ENCODE measurements at regions not wholly inside any gene's neighbourhood (a gene's known extent, or its start where the extent isn't known, plus 50 kb on each side); places are given as distances from the start of the nearest gene placed in this dataset.

DNA sequence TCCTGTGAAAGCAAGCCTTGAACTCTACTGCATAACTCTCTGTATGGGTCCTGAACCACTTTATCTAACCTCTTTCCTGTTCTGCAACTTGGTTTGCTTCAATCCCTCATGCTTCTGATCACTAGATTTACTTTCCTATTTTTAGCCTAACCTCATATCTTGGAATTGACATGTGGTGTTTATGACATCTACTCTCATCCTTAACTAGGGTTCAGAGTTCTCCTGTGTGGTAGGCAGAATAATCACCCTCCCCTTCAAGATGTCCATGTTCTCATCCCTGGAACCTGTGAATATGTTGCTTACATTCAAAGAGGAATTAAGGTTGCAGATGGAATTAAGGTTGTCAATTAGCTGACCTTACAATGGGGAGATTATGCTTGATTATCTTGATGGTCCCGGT, 67.4 kb upstream of the STXBP6 start:
- H3K4me1 ChIP-seq (ENCODE audit: control insufficient read depth, insufficient read depth, low read length), result no peaks in the 10 kb centered on the region
- no peaks in the 10 kb centered on the region for H3K27me3 ChIP-seq (ENCODE audit: control insufficient read depth, insufficient read depth, low read length, poor library complexity, severe bottlenecking)
- H3K36me3 ChIP-seq (ENCODE audit: control insufficient read depth, insufficient read depth, low read length), result no peaks in the 10 kb centered on the region
- H3K4me3 ChIP-seq (ENCODE audit: insufficient read depth, low read depth, low read length), result no peak overlapping the region
- WGBS, 2 experiments, result 85 to 95% methylated on average over 1 of the region's 1 CpG
- no peak overlapping the region for H3K27ac ChIP-seq (ENCODE audit: insufficient read depth, low read depth, low read length, poor library complexity, severe bottlenecking)
- no peaks in the 10 kb centered on the region for H3K9me3 ChIP-seq (ENCODE audit: control insufficient read depth, low read length)

DNA sequence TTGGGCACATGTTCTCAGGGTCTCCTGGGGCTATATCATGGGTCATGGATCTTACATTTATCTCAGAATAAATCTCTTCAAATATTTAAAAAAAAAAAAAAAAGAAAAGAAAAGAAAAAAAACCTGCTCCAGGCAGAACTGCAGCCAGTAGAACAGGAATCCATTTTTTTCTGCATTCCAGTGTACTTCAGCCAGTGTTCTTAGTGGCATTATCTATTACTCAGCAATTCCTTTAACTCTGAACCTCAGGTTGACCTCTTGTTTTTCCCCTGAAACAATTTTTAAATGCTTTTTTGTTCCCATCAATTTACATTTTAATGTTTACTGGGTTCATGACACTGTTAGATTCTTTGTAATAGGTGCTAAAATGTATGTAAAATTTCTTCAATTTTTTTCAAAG, 66.7 kb upstream of the STXBP6 start:
- H3K4me3 ChIP-seq (ENCODE audit: insufficient read depth, low read depth, low read length), result no peak overlapping the region
- no peaks in the 10 kb centered on the region for H3K4me1 ChIP-seq (ENCODE audit: control insufficient read depth, insufficient read depth, low read length)
- no peaks in the 10 kb centered on the region for H3K27me3 ChIP-seq (ENCODE audit: control insufficient read depth, insufficient read depth, low read length, poor library complexity, severe bottlenecking)
- no peaks in the 10 kb centered on the region for H3K36me3 ChIP-seq (ENCODE audit: control insufficient read depth, insufficient read depth, low read length)
- H3K27ac ChIP-seq (ENCODE audit: insufficient read depth, low read depth, low read length, poor library complexity, severe bottlenecking), result no peak overlapping the region
- no peaks in the 10 kb centered on the region for H3K9me3 ChIP-seq (ENCODE audit: control insufficient read depth, low read length)

GRCh38 chr14:25113394-25113793, 63.4 kb upstream of the STXBP6 start:
- H3K9me3 ChIP-seq (ENCODE audit: control insufficient read depth, low read length), result no peaks in the 10 kb centered on the region
- H3K27ac ChIP-seq (ENCODE audit: insufficient read depth, low read depth, low read length, poor library complexity, severe bottlenecking), result no peak overlapping the region
- H3K36me3 ChIP-seq (ENCODE audit: control insufficient read depth, insufficient read depth, low read length), result no peaks in the 10 kb centered on the region
- no peak overlapping the region for H3K4me3 ChIP-seq (ENCODE audit: insufficient read depth, low read depth, low read length)
- no peaks in the 10 kb centered on the region for H3K27me3 ChIP-seq (ENCODE audit: control insufficient read depth, insufficient read depth, low read length, poor library complexity, severe bottlenecking)
- WGBS, 2 experiments, result 82 to 97% methylated on average over 1 of the region's 1 CpG
- H3K4me1 ChIP-seq (ENCODE audit: control insufficient read depth, insufficient read depth, low read length), result no peaks in the 10 kb centered on the region

GRCh38 chr14:25111061-25111601, 61.2 kb upstream of the STXBP6 start:
- 88 to 94% methylated on average over 2 of the region's 2 CpGs for WGBS, 2 experiments
- Histone ChIP-seq H3K27me3 (ENCODE audit: control insufficient read depth, insufficient read depth, low read length, poor library complexity, severe bottlenecking) (no peaks in the 10 kb centered on the region), H3K36me3 (ENCODE audit: control insufficient read depth, insufficient read depth, low read length) (no peaks in the 10 kb centered on the region), H3K27ac (ENCODE audit: insufficient read depth, low read depth, low read length, poor library complexity, severe bottlenecking) (no peak overlapping the region), H3K4me3 (ENCODE audit: insufficient read depth, low read depth, low read length) (no peak overlapping the region), H3K4me1 (ENCODE audit: control insufficient read depth, insufficient read depth, low read length) (no peaks in the 10 kb centered on the region), H3K9me3 (ENCODE audit: control insufficient read depth, low read length) (no peaks in the 10 kb centered on the region)

DNA sequence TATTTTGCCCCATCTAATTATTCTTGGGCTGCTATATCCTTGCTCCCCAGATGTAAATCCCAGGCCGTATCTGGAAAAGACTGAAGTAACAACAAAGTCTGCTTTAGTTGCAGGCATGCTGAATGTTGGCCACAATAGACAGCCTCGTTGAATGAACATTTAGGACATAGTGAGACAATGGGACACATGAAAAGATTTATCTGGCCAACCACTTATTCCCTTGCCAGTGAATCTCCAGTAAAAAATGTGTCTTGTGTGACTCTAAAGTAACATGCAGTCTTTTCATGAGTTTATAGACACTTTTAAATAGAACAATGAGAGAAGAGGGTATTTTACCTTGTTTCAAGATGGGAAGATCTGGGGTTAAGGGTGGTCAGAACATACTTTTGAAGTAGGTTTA, 60.2 kb upstream of the STXBP6 start:
- 85 to 91% methylated on average over 2 of the region's 2 CpGs for WGBS, 2 experiments
- Histone ChIP-seq H3K4me3 (ENCODE audit: insufficient read depth, low read depth, low read length) (no peak overlapping the region), H3K27ac (ENCODE audit: insufficient read depth, low read depth, low read length, poor library complexity, severe bottlenecking) (no peak overlapping the region), H3K9me3 (ENCODE audit: control insufficient read depth, low read length) (no peaks in the 10 kb centered on the region), H3K4me1 (ENCODE audit: control insufficient read depth, insufficient read depth, low read length) (no peaks in the 10 kb centered on the region), H3K27me3 (ENCODE audit: control insufficient read depth, insufficient read depth, low read length, poor library complexity, severe bottlenecking) (no peaks in the 10 kb centered on the region), H3K36me3 (ENCODE audit: control insufficient read depth, insufficient read depth, low read length) (no peaks in the 10 kb centered on the region)

GRCh38 chr14:25108959-25109358, 59.0 kb upstream of the STXBP6 start:
- 94 to 95% methylated on average over 2 of the region's 2 CpGs for WGBS, 2 experiments
- no peak overlapping the region for H3K27ac ChIP-seq (ENCODE audit: insufficient read depth, low read depth, low read length, poor library complexity, severe bottlenecking)

GRCh38 chr14:25108291-25108690, 58.3 kb upstream of the STXBP6 start:
- H3K36me3 ChIP-seq (ENCODE audit: control insufficient read depth, insufficient read depth, low read length), result no peaks in the 10 kb centered on the region
- WGBS, 2 experiments, result 92 to 96% methylated on average over 2 of the region's 2 CpGs
- H3K4me3 ChIP-seq (ENCODE audit: insufficient read depth, low read depth, low read length), result no peak overlapping the region
- no peaks in the 10 kb centered on the region for H3K9me3 ChIP-seq (ENCODE audit: control insufficient read depth, low read length)
- H3K4me1 ChIP-seq (ENCODE audit: control insufficient read depth, insufficient read depth, low read length), result no peaks in the 10 kb centered on the region
- no peak overlapping the region for H3K27ac ChIP-seq (ENCODE audit: insufficient read depth, low read depth, low read length, poor library complexity, severe bottlenecking)
- no peaks in the 10 kb centered on the region for H3K27me3 ChIP-seq (ENCODE audit: control insufficient read depth, insufficient read depth, low read length, poor library complexity, severe bottlenecking)

More at GRCh38 chr14:25108959-25109358, 59.0 kb upstream of the STXBP6 start:
- Histone ChIP-seq H3K9me3 (ENCODE audit: control insufficient read depth, low read length) (no peaks in the 10 kb centered on the region), H3K36me3 (ENCODE audit: control insufficient read depth, insufficient read depth, low read length) (no peaks in the 10 kb centered on the region), H3K27me3 (ENCODE audit: control insufficient read depth, insufficient read depth, low read length, poor library complexity, severe bottlenecking) (no peaks in the 10 kb centered on the region), H3K4me1 (ENCODE audit: control insufficient read depth, insufficient read depth, low read length) (no peaks in the 10 kb centered on the region), H3K4me3 (ENCODE audit: insufficient read depth, low read depth, low read length) (no peak overlapping the region)

DNA sequence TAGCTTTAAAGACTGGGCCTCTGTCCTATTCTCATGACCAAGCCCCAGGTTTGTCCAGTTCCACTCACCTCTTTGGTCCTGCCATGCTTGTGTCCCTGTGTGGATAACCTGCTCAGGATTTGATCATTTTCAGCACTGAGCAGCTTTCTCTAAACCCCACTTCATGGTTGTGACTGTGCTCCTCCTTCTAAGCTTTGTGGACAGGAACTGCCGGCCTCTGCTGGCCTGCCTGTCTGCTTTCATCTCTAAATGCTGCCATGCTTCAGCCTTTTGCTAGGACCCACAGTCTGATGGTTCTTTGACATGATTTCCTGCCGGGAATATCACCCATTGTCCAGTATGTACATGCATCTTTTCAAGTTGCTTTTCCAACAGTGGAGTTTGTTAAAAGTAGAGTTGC, 53.9 kb upstream of the STXBP6 start:
- WGBS, 2 experiments, result 67 to 78% methylated on average over 1 to 2 of the region's 2 CpGs
- no peaks in the 10 kb centered on the region for H3K36me3 ChIP-seq (ENCODE audit: control insufficient read depth, insufficient read depth, low read length)
- no peak overlapping the region for H3K27ac ChIP-seq (ENCODE audit: insufficient read depth, low read depth, low read length, poor library complexity, severe bottlenecking)
- no peak overlapping the region for H3K4me3 ChIP-seq (ENCODE audit: insufficient read depth, low read depth, low read length)
- no peaks in the 10 kb centered on the region for H3K27me3 ChIP-seq (ENCODE audit: control insufficient read depth, insufficient read depth, low read length, poor library complexity, severe bottlenecking)
- H3K9me3 ChIP-seq (ENCODE audit: control insufficient read depth, low read length), result no peaks in the 10 kb centered on the region
- H3K4me1 ChIP-seq (ENCODE audit: control insufficient read depth, insufficient read depth, low read length), result no peaks in the 10 kb centered on the region

DNA sequence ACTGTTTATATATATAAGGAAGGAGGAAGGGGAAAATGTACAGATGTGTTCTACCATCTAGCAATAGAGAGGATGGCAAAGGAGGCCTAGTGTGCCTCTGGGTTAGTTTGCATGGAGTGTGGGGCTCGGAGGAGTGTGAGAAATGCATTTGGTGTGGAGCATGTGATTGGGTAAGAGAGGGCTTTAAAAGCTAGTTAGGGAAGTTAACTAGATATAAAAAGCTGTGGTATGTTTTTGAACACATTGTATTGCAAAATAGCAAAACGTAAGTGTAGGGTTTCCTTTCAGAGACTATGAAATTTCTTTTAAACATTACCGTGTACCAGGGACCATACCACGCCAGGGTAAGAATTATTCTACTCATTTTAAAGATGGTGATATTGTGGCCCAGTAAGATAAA, 53.3 kb upstream of the STXBP6 start:
- H3K9me3 ChIP-seq (ENCODE audit: control insufficient read depth, low read length), result no peaks in the 10 kb centered on the region
- no peaks in the 10 kb centered on the region for H3K36me3 ChIP-seq (ENCODE audit: control insufficient read depth, insufficient read depth, low read length)
- no peaks in the 10 kb centered on the region for H3K4me1 ChIP-seq (ENCODE audit: control insufficient read depth, insufficient read depth, low read length)
- no peak overlapping the region for H3K27ac ChIP-seq (ENCODE audit: insufficient read depth, low read depth, low read length, poor library complexity, severe bottlenecking)
- no peaks in the 10 kb centered on the region for H3K27me3 ChIP-seq (ENCODE audit: control insufficient read depth, insufficient read depth, low read length, poor library complexity, severe bottlenecking)
- 81 to 89% methylated on average over 2 to 3 of the region's 4 CpGs for WGBS, 2 experiments
- H3K4me3 ChIP-seq (ENCODE audit: insufficient read depth, low read depth, low read length), result no peak overlapping the region

DNA sequence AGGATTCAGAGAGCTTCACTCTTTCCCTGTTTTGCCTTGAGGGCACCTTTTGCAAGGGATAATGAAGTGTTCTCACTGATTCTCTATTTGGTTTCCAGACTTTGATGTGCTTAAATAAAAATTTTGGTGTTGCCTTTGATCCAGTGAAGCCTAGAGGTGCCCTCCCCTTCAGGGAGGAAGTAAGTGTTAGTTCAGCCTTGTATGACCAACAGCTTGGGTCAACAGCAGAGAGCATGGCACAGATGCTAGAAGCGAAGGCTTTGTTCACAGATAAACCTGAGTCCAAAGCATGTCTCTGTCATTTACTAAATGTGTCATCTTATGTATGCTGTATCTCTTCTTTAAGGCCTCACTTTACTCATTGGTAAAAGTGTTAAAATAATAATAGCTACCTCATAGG, 52.8 kb upstream of the STXBP6 start:
- Histone ChIP-seq H3K27me3 (ENCODE audit: control insufficient read depth, insufficient read depth, low read length, poor library complexity, severe bottlenecking) (no peaks in the 10 kb centered on the region), H3K4me3 (ENCODE audit: insufficient read depth, low read depth, low read length) (no peak overlapping the region), H3K9me3 (ENCODE audit: control insufficient read depth, low read length) (no peaks in the 10 kb centered on the region), H3K36me3 (ENCODE audit: control insufficient read depth, insufficient read depth, low read length) (no peaks in the 10 kb centered on the region), H3K27ac (ENCODE audit: insufficient read depth, low read depth, low read length, poor library complexity, severe bottlenecking) (no peak overlapping the region), H3K4me1 (ENCODE audit: control insufficient read depth, insufficient read depth, low read length) (no peaks in the 10 kb centered on the region)
- WGBS, 2 experiments, result 93 to 96% methylated on average over 1 of the region's 1 CpG

- H3K36me3 ChIP-seq (ENCODE audit: control insufficient read depth, insufficient read depth, low read length), result no peaks in the 10 kb centered on the region
- H3K4me3 ChIP-seq (ENCODE audit: insufficient read depth, low read depth, low read length), result no peak overlapping the region
- WGBS, 2 experiments, result 45 to 50% methylated on average over 2 of the region's 2 CpGs
- H3K9me3 ChIP-seq (ENCODE audit: control insufficient read depth, low read length), result no peaks in the 10 kb centered on the region
- H3K27me3 ChIP-seq (ENCODE audit: control insufficient read depth, insufficient read depth, low read length, poor library complexity, severe bottlenecking), result no peaks in the 10 kb centered on the region
- H3K27ac ChIP-seq (ENCODE audit: insufficient read depth, low read depth, low read length, poor library complexity, severe bottlenecking), result no peak overlapping the region
- no peaks in the 10 kb centered on the region for H3K4me1 ChIP-seq (ENCODE audit: control insufficient read depth, insufficient read depth, low read length)
Observed at GRCh38 chr14:25101276-25101675, 51.3 kb upstream of the STXBP6 start.

All from ectodermal cell (in vitro differentiated cells).